GM21528 (cell line): ENCODE measurements at regions not wholly inside any gene's neighbourhood (a gene's known extent, or its start where the extent isn't known, plus 50 kb on each side); places are given as distances from the start of the nearest gene placed in this dataset.
"Not testable (repeated sequence)": the region's sequence is repeated elsewhere in the genome, so short reads cannot be mapped to it uniquely, and the experiment has no call there.

Experiments
- ATAC-seq: cut with Tn5 transposase; IDR thresholded peaks from one replicate; pipeline ENCODE4 v1.9.1; 2021; ENCODE audit warnings: mild to moderate bottlenecking, moderate library complexity; ENCODE audit not compliant: unreplicated experiment, low FRiP score

DNA sequence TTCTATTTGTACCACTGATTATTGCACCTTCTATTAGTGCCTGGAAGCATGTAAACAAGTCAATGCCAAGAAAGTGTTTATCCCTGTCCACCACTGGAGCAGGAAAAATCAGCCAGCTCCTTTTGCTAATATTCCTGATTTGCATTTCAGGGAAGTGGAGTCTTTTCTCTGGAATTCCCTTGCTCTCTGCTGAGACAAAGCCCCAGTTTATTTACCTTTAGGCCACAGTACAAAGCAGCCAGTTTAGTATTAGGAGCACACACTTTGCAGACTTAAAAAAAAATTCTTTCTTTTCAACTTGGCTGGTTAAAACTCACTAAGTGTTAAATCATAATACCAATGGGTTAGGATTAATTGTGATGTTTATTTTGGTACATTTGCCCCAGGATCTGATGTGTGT, 631.1 kb downstream of the PKHD1 start:
- ATAC-seq = no peak

DNA sequence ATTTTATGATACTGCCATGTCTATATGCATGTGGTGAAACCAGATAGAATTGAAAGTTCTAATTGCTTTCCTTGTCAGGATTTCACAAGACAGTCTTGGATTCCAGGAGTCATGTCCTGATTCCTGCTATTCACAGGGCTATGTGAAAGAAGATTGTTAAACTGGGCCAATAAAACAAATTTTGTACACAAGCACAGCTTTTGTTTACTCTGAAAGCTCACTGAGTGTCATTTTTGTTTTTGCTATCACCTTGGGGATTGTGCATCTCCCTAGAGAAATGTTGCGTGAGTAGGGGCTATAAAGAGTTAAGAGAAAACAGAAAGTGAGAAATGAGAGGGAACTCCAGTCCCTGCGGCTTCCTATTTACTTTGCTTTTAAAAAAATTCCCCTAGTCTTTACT, 627.5 kb downstream of the PKHD1 start:
- peak; percentile 91 for ATAC-seq

DNA sequence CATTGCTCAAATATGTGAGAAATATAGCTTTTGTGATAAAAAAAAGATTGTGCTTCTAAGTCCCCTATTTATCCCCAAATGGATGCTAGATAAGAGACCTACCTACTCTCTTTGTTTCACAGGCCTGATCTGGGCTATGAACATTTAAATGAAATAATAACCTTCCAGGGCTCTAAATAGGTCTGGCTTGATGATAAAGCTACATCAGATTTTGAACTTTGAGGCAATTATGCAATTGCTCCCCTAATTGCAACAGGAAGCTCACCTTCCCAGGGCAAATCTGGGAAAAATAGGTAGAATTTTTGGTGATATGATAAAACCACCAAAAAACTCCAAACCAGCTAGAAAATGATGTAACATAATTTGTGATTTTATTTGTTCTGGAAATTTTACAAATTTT, 624.5 kb downstream of the PKHD1 start:
- ATAC-seq = no peak

DNA sequence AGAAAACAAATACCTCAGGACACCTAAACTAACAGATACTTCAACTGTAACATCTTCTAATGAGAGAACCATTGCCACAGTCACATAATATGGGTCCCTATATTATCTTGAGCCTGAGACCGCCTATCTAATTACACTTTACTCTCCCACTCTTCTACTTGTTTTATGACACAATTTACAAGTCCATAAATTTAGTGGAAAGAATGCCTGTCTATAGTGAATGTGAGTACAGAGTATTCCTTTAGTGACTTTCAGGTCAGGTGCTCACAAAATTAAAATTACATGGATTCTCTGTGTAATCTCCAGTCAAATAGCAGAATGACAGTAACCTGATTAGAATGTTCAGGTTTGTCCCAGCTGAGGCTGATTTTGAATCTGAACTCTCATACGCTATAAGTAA, 624.1 kb downstream of the PKHD1 start:
- no peak for ATAC-seq

DNA sequence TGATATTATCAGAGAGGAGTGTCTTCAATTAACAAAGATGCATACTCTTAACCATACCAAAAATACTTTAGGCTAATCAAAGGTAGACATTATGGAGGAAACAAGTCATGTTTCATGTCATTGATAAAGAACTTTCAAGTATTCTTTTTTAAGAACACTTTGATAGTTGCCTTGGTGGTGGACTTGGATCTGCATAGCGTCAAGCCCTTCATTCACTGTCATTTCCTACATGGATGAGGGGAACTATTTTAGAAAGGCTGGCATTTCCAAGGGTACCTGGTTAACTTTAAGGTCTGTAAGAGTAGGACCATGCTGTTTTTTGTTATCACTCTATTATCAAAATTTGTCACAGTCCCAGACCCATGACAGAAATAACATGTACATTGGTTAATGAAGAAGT, 622.5 kb downstream of the PKHD1 start:
- ATAC-seq = no peak

DNA sequence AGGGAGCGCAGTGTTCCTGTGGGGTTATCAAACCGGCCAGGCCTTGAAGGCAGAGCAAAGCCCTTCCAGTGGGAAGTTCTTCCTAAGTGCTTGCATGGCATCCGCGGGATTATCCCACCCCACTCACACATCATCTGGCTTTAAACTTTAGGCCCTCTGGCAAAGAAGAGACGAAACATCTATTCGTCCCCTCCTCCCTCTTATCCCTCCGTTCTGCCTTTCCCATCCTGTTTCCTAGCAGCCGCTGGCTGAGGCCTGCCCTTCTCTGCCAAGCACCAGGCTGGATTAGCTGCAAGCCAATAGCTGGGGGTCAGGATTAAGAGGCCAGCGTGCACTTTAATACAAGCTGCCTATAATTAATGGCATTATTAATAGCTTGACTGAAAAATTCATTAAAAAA, 621.0 kb downstream of the PKHD1 start:
- ATAC-seq = no peak

DNA sequence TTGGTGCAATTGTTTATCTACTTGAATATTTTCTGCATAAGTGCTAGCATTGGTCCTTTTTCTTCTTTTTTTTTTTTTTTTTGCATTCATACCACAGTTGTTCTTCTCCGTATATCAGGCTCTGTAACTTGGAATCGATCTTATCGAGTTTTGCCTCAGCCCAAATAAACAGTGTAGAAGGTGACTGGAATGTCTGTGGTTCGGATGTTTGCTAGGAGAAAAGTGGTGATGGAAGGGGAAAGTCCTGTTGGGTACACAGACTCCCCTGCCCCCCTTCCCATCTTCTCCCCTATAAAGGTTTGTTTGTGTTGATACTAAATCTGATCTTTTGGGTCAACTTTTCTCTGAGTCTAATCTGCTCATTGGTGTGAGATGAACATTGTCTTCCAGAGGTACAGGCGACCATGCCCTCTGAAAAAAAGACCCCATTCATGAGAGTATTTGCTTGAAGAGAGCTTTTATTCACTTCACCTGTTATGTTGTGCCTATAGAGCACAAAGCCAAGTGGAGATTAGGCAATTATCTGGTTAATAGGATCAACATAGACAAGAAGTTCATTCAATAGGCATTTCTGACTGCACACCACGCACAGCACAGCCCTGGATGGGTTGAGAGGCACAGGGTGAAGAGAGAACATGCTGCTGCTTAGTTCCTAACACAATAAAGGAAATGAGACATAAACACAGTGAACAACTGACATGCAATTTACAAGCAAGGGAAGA, 620.0 kb downstream of the PKHD1 start:
- ATAC-seq = no peak

DNA sequence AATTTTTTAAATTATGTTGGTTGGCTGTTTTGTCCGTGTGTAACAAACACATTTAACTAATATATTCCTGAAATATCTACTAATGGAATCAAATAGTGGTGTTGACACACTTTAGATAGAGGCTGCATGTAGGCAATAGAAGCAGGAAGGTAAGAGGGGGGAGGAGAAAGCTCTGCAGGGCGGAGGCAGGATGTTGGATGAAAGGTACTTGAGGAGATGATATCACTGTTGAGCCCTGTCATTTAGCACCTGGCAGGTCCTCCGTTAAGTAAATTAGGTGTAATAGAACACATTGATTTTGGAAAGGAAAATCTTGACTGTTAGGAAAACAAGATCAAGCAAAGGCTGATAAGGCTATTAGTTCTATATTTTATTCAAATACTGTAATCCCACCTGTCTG, 618.7 kb downstream of the PKHD1 start:
- ATAC-seq = no peak

DNA sequence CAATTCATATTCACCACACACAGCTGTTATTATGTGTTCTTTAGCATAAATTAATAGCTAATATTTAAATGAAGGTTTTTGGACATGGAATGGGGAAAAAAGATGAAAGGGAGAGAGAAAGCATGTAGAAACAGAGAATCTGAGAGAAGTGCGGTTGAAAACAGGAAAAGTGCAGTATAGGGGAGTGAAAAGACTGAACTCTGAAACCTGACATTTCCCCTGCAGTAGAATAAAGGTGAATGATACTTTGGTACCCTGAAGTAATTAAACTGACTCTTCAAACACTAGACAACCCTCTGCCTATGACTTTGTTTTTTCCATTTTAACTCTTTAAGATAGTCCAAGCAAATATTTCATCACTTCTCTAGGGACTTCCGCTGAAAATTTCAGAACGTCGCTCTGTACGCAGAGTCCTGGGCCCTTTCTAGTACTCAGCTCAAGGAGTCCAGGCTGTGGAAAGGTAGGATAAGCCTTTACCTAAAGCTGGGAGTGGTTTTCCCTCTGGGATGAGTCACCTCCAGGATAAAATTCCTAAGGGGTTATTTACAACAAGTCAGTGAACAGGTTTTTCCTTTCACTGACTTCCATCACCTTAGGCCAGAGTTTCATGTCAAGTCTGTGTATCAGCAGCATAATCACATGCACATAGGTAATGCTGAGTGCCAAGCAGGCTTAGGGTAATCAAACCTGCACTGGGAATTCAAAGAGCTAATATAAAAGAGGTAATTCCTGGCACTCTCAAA, 614.5 kb downstream of the PKHD1 start:
- no peak for ATAC-seq

DNA sequence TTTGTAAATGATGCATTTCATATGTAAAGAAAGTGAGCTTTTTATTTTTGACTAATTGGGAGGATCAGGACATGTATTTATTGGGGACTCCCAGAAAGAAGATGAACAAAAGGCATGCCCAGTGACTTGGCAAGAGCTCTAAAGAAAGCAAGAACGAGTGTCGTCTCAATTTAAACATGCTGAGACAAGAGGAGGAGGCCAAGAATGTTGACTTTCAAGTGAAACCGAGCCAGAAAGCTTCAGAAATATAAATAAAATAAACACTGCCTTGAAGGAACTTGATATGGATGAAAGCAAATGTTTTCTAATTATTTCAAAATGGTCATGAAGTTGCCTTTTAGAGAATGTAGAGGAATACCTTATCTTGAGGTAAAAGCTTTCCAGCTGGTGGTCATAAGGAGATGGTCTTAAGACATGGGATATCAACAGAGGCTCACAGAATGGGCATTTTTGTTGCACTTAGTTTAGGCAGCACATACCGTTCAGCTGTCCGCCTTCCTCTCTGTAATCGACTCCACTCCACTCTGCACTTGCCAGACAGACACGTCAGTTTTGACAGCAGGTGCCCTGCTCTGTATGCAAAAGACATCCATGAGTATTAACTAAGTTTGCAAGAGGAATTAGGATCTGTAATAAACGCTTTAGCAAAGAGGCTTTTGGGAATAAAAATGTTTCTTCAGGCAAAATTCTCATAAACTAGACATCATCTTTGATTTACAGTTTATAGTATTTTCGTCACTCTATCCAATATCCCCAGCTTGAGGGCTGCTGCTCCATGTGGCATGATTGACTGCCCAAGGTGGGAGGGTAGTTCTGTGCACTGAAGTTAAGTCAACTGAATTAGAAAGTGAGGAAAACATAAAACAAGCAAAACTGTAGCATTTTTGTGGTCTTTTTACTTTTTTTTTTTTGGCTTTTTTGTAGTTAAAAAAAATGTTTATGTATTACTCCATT, 613.1 kb downstream of the PKHD1 start:
- ATAC-seq = no peak

DNA sequence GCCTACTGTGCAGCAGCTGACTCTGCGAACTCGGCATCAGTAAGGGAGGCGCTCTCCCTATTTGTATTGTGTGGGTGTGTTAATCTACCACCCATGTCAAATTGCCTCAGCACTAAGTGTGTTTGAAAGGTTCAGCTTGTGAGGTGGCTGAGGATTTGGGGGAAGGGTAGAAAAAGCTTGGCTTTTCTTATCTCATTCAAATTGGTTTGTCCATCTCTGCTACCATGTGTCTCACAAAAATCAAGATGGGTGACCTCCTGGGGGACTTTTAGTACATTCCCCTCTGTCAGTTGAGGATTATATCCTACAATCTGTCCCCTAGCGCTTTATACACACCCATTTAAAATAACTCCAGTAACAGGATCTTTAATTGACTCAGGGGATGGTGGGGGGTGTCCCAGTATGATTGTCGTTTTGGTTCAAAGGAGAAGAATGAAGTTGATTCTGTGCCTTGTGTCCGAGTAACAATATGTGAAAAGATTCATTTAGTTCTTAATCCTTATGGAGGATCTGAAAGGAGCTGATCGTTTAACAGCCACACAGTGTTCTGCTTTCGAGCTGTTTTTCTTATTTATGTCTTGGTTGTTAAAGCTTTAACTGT, 609.6 kb downstream of the PKHD1 start:
- no peak for ATAC-seq

DNA sequence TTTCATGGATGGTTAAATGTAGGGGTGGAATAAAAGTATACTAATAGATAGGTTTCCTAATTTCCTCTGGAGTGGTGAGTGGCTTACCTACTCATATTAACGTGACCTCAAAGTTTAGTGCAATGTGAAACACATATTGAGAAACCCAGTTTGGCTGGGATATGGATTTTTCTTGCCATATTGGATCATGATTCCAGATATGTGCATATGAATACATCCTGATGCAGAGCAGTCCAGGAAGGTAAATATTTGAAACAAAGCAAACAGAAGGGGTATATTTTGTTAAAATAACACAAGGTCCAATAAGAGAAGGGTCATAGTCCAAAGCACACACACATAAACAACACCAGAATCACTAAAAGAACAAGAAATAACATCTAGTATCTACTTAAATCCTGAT, 608.1 kb downstream of the PKHD1 start:
- no peak for ATAC-seq

DNA sequence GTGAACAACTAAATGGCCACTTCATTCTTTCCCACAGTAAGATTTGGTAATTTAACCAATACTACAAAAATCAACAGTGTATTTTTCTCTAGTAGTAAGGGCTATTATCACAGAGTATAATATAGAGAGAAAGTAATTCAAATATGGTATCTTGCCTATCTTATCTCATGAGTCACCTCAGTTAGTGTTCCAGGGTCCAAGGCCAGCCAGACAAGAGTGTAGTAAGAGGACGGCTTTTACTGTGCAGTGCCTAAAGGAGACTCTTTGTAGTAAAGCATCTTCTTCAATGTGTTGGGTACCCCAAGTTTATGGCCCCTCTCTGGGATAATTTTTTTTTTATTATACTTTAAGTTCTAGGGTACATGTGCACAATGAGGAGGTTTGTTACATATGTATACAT, 607.4 kb downstream of the PKHD1 start:
- no peak for ATAC-seq

DNA sequence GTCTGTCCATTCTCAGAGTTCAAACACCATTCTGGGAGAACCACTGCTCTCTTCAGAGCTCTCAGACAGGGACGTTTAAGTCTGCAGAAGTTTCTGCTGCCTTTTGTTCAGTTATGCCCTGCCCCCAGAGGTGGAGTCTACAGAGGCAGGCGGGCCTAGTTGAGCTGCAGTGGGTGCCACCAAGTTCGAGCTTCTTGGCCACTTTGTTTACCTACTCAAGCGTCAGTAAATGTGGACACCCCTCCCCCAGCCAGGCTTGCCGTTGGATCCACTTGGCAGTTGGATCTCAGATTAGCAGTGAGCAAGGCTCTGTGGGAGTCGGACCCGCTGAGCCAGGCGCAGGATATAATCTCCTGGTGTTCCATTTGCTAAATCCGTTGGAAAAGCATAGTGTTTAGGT, 601.5 kb downstream of the PKHD1 start:
- ATAC-seq = not testable (repeated sequence)

DNA sequence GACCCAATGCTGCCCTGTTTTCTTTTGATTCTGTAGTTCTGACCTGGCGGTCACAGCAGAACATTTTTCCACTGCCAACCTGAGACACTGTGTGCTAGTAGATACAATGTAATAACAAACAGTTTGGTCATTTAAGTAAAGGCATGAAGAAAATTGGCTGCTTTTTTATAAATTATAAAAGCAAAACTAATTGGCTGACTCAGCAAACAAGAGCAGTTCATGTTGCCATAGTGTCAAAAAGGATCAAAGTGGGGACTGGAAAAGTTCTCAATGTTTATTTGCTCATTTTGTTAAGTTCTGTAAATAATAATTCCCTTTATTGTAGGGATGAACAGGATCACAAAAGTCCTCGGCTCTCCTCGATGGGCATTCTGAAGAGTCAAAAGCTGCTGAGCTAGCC, 599.5 kb downstream of the PKHD1 start:
- no peak for ATAC-seq

DNA sequence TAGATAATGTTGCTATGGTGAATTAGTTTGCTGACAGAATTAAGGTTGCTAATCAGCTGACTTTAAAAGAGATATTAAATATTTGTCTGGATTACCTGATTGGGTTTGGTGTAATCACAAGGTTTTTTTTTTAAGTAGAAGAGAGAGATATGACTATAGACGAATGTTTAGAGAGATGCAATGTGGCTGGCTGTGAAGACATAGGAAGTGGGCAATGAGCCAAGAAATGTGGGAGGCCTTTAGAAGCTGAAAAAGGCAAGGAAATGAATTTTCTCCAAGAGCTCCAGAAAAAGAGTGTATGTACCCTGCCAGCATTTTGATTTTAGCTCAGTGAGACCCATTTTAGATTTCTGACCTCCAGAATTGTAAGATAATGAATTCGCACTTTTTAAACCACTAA, 598.3 kb downstream of the PKHD1 start:
- ATAC-seq = no peak

DNA sequence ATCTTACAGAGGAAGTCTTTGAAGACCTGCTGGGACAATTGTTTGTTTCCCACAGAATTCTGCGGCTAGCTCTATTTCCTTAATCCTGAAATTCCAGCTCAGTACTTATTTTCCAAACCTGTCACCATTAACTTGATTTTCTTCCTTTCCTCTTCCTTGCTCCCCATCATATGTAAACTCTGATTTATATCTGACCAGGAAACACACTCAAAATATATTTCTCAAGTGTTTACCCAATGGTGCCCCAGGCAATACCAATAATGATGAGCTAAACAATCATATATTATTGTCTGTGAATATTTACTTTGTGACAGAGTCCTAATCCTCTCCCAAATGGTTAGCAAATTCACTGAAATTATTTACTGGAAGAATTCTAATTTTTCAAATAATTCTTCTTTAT, 597.3 kb downstream of the PKHD1 start:
- ATAC-seq = no peak

DNA sequence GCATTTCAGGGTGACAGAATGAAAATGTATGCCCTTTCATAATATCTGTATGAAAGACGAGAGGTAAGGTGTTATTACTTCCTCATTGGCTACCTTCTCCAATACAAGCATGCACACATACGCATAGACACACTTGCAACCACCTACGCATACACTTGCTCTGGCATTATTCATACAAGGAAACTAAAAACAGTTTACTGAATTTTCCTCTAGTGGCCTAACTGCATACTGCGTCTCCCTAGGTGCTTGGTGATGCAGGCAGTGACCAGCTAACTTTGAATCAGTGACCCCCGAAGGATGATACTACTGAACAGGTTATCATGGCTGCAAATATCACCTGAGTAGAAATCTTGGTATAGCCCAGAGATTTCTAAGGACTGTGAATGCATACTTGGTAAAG, 593.1 kb downstream of the PKHD1 start:
- ATAC-seq = no peak

DNA sequence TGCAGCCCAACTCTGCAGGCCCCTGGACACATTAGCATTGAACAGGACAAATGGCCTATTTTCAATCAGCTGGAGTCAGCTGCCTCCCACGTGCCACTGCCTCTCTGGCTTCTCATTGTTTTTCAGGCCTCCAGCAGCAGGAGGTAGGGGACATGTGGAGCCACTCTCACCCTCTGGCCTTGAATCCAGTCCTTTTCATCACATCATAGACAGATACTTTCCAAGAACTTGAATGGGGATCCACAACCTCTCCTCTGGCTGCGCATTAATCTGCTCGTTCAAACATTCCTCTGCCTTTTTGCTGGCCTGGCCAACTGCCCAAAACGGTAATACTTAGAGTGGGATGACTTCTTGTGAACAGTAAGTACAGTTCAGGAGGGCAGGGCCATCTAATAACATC, 592.3 kb downstream of the PKHD1 start:
- no peak for ATAC-seq

DNA sequence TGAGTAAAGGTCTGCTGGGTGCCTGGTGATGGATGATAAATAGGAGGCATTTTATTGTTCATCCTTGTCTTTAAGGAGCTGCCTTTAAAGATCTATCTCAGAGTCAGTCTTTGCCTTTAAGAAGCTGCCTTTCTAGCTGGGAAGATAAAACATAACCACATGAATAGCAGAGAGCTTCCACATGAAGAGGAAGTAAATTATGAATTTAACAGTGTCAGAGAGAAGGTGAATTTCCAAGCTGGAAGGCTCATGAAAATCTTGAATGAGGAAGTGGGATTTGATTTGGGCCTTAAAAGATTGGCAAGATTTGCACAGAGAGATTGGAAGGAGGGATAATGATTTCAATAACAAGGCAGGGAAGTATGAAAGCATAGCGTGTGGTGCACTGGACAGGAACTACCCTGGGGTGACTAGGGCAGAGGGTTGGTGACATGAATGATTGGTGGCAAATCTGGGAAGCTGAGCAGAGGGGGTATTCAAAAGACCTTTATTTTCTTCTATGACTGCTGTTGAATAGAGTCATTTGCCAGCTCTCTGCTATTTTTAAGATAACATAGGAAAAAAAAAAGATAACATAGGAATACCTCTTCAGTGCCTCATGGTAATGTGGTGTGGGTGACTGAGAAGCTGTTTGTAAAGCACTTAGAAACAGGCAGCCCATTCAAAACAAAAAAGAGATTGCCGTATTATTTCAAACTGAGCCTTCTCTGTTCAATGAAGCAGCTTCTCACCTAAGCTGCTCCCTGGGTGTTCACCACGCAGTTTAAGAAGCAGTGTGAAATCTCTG, 591.6 kb downstream of the PKHD1 start:
- no peak for ATAC-seq
